HG03575 (cell line): ENCODE measurements at regions not wholly inside any gene's neighbourhood (a gene's known extent, or its start where the extent isn't known, plus 50 kb on each side); places are given as distances from the start of the nearest gene placed in this dataset.
"Not testable (repeated sequence)": the region's sequence is repeated elsewhere in the genome, so short reads cannot be mapped to it uniquely, and the experiment has no call there.

ENCODE experiments used
- ATAC-seq: cut with Tn5 transposase; IDR thresholded peaks from one replicate; pipeline ENCODE4 v1.9.1; 2021; ENCODE audit not compliant: unreplicated experiment, insufficient number of reproducible peaks, low FRiP score; ENCODE audit errors: extremely low read depth

GRCh38 chr4:45550766-45551366 is 573.0 kb downstream of the GABRG1 start:
- ATAC-seq: no peak

GRCh38 chr4:45539142-45539814 is 584.6 kb downstream of the GABRG1 start:
- ATAC-seq: no peak

GRCh38 chr4:45530498-45530897 is 593.4 kb downstream of the GABRG1 start:
- ATAC-seq: no peak

- no peak for ATAC-seq
Observed at GRCh38 chr4:45527160-45527559, 596.7 kb downstream of the GABRG1 start.

GRCh38 chr4:45518832-45519231 is 605.0 kb downstream of the GABRG1 start:
- no peak for ATAC-seq

GRCh38 chr4:45502471-45502870 is 621.4 kb downstream of the GABRG1 start:
- no peak for ATAC-seq

- no peak for ATAC-seq
Observed at GRCh38 chr4:45484740-45485139, 639.1 kb downstream of the GABRG1 start.

- no peak for ATAC-seq
Observed at GRCh38 chr4:45482346-45482745, 641.5 kb downstream of the GABRG1 start.

- ATAC-seq: no peak
Observed at GRCh38 chr4:45477311-45477733, 646.5 kb downstream of the GABRG1 start.

GRCh38 chr4:45475548-45475947 is 648.3 kb downstream of the GABRG1 start:
- ATAC-seq: no peak

- ATAC-seq: no peak
Observed at GRCh38 chr4:45472490-45472889, 651.4 kb downstream of the GABRG1 start.

GRCh38 chr4:45471335-45471734 is 652.5 kb downstream of the GABRG1 start:
- no peak for ATAC-seq

GRCh38 chr4:45467157-45467556 is 656.7 kb downstream of the GABRG1 start:
- no peak for ATAC-seq

- not testable (repeated sequence) for ATAC-seq
Observed at GRCh38 chr4:45460157-45460556, 663.7 kb downstream of the GABRG1 start.

GRCh38 chr4:45455217-45455616 is 668.6 kb downstream of the GABRG1 start:
- ATAC-seq: no peak

GRCh38 chr4:45453258-45453853 is 670.5 kb downstream of the GABRG1 start:
- ATAC-seq: no peak

- ATAC-seq: no peak
Observed at GRCh38 chr4:45442466-45442865, 681.4 kb downstream of the GABRG1 start.

GRCh38 chr4:45438047-45438446 is 685.8 kb downstream of the GABRG1 start:
- ATAC-seq: no peak

GRCh38 chr4:45437381-45437780 is 686.5 kb downstream of the GABRG1 start:
- ATAC-seq: no peak

GRCh38 chr4:45425135-45425534 is 698.7 kb downstream of the GABRG1 start:
- ATAC-seq: no peak
